GM12864 (cell line): ENCODE measurements at regions not wholly inside any gene's neighbourhood (a gene's known extent, or its start where the extent isn't known, plus 50 kb on each side); places are given as distances from the start of the nearest gene placed in this dataset.

Source experiments
- DNase-seq: peaks from one replicate; pipeline ENCODE4 v3.0.0-alpha.2; 2011; ENCODE audit warnings: low read depth
- H3K4me3 ChIP-seq: 2 replicates; pipeline ENCODE4 v1.5.1; 2011; ENCODE audit warnings: mild to moderate bottlenecking, low read depth, low read length, control low read depth
- CTCF ChIP-seq: IDR thresholded peaks from 2 replicates; pipeline ENCODE4 v1.5.1; 2011; ENCODE audit warnings: low read depth, mild to moderate bottlenecking, moderate library complexity, low read length, control low read depth, inconsistent platforms; ENCODE audit errors: missing control alignments

GRCh38 chr2:120945832-120946499 is 210.3 kb downstream of the GLI2 start:
- TF ChIP-seq CTCF = no peak
- no peak for DNase-seq

GRCh38 chr2:120947327-120947726 is 211.7 kb downstream of the GLI2 start:
- no peak overlapping the region for H3K4me3 ChIP-seq
- DNase-seq = no peak
- TF ChIP-seq CTCF = no peak

More at GRCh38 chr2:120945832-120946499, 210.3 kb downstream of the GLI2 start:
- H3K4me3 ChIP-seq = no peak overlapping the region

GRCh38 chr2:120947982-120948661 is 212.5 kb downstream of the GLI2 start:
- DNase-seq = no peak
- H3K4me3 ChIP-seq = no peak overlapping the region
- TF ChIP-seq CTCF = no peak

GRCh38 chr2:120948662-120949011 is 213.0 kb downstream of the GLI2 start:
- no peak for TF ChIP-seq CTCF
- no peak for DNase-seq

GRCh38 chr2:120949027-120949956 is 213.6 kb downstream of the GLI2 start:
- H3K4me3 ChIP-seq = no peak overlapping the region
- DNase-seq = no peak
- peak; percentile 23 for TF ChIP-seq CTCF

More at GRCh38 chr2:120948662-120949011, 213.0 kb downstream of the GLI2 start:
- no peak overlapping the region for H3K4me3 ChIP-seq

- no peak for DNase-seq
- no peak overlapping the region for H3K4me3 ChIP-seq
- no peak for TF ChIP-seq CTCF
Observed at GRCh38 chr2:120949957-120950590, 214.4 kb downstream of the GLI2 start.
